ENCODE measurements at regions not wholly inside any gene's neighbourhood (a gene's known extent, or its start where the extent isn't known, plus 50 kb on each side); places are given as distances from the start of the nearest gene placed in this dataset.

DNA sequence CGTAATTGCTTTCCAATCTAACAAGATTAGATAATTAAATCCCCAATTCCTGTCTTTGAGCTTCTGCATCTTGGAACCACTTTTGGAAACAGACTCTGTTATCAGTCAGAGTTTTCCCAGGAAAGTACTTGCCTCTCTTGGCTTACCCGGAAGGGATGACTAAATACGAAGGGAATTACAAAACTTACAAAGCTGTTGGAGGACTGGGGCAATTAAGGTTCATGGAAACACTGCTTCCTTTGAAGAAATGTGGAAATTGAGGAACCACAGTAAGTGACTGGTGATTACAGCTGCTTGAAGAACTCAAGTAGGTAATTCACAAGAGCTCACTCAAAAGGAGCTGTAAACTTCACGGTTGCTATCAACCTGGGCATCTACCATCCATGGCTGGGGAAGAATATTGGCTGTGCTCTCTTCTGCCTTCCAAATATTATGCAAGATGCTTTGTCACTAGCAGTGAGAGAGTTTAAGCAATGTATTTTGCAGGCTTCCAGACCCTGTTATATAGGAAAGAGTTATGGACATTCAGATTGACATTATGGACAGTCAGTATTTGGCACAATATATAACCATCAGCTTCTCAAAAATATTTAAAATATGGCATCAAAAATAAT, 104.6 kb upstream of the MAN2A1 start:
- no peak overlapping the region for H3K4me3 ChIP-seq (replicated peaks; ENCODE audit: low read depth, low read length)
- DNase-seq (ENCODE audit: low read depth): peak; percentile 69
- TF ChIP-seq, protein P1, sequence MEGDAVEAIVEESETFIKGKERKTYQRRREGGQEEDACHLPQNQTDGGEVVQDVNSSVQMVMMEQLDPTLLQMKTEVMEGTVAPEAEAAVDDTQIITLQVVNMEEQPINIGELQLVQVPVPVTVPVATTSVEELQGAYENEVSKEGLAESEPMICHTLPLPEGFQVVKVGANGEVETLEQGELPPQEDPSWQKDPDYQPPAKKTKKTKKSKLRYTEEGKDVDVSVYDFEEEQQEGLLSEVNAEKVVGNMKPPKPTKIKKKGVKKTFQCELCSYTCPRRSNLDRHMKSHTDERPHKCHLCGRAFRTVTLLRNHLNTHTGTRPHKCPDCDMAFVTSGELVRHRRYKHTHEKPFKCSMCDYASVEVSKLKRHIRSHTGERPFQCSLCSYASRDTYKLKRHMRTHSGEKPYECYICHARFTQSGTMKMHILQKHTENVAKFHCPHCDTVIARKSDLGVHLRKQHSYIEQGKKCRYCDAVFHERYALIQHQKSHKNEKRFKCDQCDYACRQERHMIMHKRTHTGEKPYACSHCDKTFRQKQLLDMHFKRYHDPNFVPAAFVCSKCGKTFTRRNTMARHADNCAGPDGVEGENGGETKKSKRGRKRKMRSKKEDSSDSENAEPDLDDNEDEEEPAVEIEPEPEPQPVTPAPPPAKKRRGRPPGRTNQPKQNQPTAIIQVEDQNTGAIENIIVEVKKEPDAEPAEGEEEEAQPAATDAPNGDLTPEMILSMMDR (IDR thresholded peaks at IDR 0.05; ENCODE audit: low read length, missing control alignments): no peak

DNA sequence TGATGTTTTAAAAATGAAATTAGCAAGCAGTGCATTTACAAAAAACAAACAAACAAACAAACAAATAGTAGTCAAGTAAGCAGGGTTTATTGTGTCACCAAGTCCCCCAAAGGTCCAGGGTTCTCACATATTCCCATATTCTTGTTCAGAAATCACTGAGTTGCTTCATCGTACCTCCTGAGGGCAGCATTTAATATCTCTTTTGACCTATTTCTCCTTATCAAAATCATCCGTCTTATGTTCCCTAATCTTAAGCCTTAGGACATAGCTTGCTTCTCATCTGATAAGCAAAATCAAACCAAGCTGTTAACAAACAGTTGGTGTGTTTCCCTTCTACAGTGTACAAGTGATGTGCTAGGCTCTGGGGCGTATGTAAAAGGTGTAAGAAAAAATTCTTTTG, 109.5 kb upstream of the MAN2A1 start:
- H3K4me3 ChIP-seq (replicated peaks; ENCODE audit: low read depth, low read length): no peak overlapping the region
- TF ChIP-seq, protein P1 (IDR thresholded peaks at IDR 0.05; ENCODE audit: low read length, missing control alignments): no peak
- no peak for DNase-seq (ENCODE audit: low read depth)

DNA sequence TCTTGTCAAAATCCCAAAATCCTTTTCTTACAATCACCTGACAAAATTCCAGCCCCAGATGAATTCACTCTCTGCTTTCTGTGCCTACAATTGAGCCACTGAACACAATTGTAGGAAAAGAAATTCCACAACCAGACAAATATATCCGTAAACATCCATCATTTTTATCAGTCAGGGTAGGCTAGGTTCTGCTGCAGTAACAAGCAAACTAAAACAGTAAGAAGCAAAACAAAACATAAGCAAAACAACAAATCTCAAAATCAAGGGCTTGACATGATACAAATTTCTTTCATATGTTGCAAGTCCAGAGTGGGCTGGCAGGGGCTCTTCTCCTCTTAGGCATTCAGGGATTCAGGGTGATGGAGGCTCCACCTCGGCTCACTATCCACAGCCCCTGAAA, 114.2 kb upstream of the MAN2A1 start:
- H3K4me3 ChIP-seq (replicated peaks; ENCODE audit: low read depth, low read length): no peak overlapping the region
- no peak for DNase-seq (ENCODE audit: low read depth)
- TF ChIP-seq, protein P1 (IDR thresholded peaks at IDR 0.05; ENCODE audit: low read length, missing control alignments): no peak

DNA sequence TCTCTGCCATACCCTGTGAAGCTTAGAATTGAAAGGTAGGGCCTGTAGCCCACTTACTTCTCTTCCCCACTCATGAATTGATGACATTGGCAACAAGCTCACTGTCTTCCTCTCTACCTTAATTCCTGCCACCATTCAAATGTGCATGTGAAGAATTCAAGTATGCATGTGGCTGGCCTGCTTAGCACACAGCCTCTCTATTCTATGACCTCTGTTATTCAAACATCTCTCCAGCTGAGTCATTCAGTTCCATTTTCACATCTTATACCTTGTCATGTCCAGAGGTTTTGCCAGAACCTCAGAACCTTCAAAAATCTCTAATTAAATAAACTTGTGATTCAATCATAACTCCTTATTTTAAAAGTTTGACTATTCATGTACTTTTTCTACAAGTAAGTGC, 114.7 kb upstream of the MAN2A1 start:
- TF ChIP-seq, protein P1 (IDR thresholded peaks at IDR 0.05; ENCODE audit: low read length, missing control alignments): no peak
- no peak for DNase-seq (ENCODE audit: low read depth)
- H3K4me3 ChIP-seq (replicated peaks; ENCODE audit: low read depth, low read length): no peak overlapping the region

DNA sequence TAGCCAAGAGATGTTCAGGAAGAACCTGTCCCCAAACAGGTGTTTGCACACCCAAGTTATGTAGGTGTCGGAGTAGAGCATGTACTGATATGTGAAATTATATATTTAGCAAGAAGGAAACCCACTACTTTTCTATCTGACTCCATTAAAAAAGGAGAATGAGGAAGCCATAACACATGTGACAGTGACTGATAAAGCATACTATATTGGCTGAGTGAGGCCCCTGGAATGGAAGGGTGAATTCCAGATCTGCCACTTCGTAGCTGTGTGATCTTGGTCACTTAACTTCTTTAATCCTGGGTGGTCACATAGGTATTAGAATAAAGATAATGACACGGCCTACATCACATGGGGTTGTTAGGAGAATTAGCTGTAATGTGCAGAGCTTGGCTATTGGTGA, 116.0 kb upstream of the MAN2A1 start:
- H3K4me3 ChIP-seq (replicated peaks; ENCODE audit: low read depth, low read length): no peak overlapping the region
- no peak for DNase-seq (ENCODE audit: low read depth)
- TF ChIP-seq, protein P1 (IDR thresholded peaks at IDR 0.05; ENCODE audit: low read length, missing control alignments): no peak

DNA sequence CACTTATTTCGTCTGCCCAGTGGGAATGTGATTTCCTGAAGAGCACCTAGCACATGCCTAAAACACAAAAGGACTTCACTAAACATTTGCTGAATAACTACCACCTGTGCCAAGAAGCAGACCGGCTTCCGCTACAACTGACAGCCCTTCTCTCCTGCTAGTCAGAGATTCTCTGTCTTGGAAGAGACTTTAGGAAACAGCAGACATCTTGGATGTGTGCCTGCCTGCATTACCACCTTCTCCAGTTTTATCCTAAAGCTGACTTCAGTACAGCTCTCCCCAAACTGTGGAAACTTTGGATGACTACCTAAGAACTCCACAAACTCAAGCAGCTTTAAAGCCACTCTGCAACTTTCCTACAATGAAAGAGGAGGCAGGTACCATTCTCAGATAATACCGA, 116.5 kb upstream of the MAN2A1 start:
- TF ChIP-seq, protein P1 (IDR thresholded peaks at IDR 0.05; ENCODE audit: low read length, missing control alignments): no peak
- DNase-seq (ENCODE audit: low read depth): no peak
- H3K4me3 ChIP-seq (replicated peaks; ENCODE audit: low read depth, low read length): no peak overlapping the region

DNA sequence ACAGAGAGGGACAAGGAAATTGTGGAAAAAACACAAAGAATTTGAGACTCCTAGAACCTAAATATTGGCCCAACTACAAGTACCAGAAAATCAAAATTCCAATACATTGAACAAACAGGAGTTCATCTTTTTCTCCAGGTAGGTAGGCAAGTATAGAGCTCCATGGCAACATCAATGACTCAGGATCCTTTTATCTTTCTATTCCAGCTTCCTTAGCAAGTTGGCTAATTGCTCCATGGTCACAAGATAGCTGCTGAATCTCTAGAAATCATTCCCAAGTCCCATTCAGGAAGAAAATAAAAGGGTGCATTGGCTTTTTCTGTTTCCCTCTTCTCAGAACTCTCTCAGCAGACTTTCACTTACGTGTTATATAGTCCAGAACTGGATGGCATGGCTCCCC, 117.9 kb upstream of the MAN2A1 start:
- no peak overlapping the region for H3K4me3 ChIP-seq (replicated peaks; ENCODE audit: low read depth, low read length)
- DNase-seq (ENCODE audit: low read depth): no peak
- TF ChIP-seq, protein P1 (IDR thresholded peaks at IDR 0.05; ENCODE audit: low read length, missing control alignments): no peak

Measured in fibroblast of pulmonary artery (primary cell).